ENCODE measurements at regions not wholly inside any gene's neighbourhood (a gene's known extent, or its start where the extent isn't known, plus 50 kb on each side); places are given as distances from the start of the nearest gene placed in this dataset.

- H3K9me3 Mint-ChIP-seq, result peaks cover 3% of the 10 kb centered on the region; the same call in 1 of the 2 replicates
- DNase-seq (ENCODE audit: low spot score), result no peak
- H3K4me1 Mint-ChIP-seq, result peaks cover 4% of the 10 kb centered on the region; the same call in 1 of the 2 replicates
- ATAC-seq, result no peak
- H3K27me3 Mint-ChIP-seq (ENCODE audit: low read depth), result no peaks in the 10 kb centered on the region; the same call in 1 of the 2 replicates
- TF ChIP-seq IRF1 (CRISPR knock-in tag; IDR thresholded peaks at IDR 0.05) (no peak), USF2 (CRISPR knock-in tag; IDR thresholded peaks at IDR 0.05) (peak; percentile 40; the same call in 1 of the 2 replicates), PREB (CRISPR knock-in tag; IDR thresholded peaks at IDR 0.05; ENCODE audit: borderline replicate concordance) (no peak), ZNF219 (CRISPR knock-in tag; IDR thresholded peaks at IDR 0.05; ENCODE audit: borderline replicate concordance) (no peak), CREB1 (CRISPR knock-in tag; IDR thresholded peaks at IDR 0.05) (no peak), TEAD4 (CRISPR knock-in tag; IDR thresholded peaks at IDR 0.05) (no peak)
- TF ChIP-seq, protein P1, sequence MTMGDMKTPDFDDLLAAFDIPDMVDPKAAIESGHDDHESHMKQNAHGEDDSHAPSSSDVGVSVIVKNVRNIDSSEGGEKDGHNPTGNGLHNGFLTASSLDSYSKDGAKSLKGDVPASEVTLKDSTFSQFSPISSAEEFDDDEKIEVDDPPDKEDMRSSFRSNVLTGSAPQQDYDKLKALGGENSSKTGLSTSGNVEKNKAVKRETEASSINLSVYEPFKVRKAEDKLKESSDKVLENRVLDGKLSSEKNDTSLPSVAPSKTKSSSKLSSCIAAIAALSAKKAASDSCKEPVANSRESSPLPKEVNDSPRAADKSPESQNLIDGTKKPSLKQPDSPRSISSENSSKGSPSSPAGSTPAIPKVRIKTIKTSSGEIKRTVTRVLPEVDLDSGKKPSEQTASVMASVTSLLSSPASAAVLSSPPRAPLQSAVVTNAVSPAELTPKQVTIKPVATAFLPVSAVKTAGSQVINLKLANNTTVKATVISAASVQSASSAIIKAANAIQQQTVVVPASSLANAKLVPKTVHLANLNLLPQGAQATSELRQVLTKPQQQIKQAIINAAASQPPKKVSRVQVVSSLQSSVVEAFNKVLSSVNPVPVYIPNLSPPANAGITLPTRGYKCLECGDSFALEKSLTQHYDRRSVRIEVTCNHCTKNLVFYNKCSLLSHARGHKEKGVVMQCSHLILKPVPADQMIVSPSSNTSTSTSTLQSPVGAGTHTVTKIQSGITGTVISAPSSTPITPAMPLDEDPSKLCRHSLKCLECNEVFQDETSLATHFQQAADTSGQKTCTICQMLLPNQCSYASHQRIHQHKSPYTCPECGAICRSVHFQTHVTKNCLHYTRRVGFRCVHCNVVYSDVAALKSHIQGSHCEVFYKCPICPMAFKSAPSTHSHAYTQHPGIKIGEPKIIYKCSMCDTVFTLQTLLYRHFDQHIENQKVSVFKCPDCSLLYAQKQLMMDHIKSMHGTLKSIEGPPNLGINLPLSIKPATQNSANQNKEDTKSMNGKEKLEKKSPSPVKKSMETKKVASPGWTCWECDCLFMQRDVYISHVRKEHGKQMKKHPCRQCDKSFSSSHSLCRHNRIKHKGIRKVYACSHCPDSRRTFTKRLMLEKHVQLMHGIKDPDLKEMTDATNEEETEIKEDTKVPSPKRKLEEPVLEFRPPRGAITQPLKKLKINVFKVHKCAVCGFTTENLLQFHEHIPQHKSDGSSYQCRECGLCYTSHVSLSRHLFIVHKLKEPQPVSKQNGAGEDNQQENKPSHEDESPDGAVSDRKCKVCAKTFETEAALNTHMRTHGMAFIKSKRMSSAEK (CRISPR knock-in tag; IDR thresholded peaks at IDR 0.05; ENCODE audit: borderline replicate concordance), result no peak
- H3K27ac Mint-ChIP-seq, result no peak overlapping the region
- CTCF ChIA-PET, result no interaction called here
- H3K36me3 Mint-ChIP-seq, result no peaks in the 10 kb centered on the region
- POLR2A ChIA-PET, result no interaction called here
- H3K4me3 Mint-ChIP-seq, result no peak overlapping the region
Observed at GRCh38 chr14:71228711-71229110, 321.5 kb downstream of the PCNX1 start.

GRCh38 chr14:71229875-71230274 is 322.6 kb downstream of the PCNX1 start:
- Mint-ChIP-seq H3K36me3 (no peaks in the 10 kb centered on the region), H3K4me1 (peaks cover 4% of the 10 kb centered on the region; the same call in 1 of the 2 replicates), H3K9me3 (peaks cover 3% of the 10 kb centered on the region; the same call in 1 of the 2 replicates), H3K27me3 (ENCODE audit: low read depth) (no peaks in the 10 kb centered on the region; the same call in 1 of the 2 replicates), H3K4me3 (no peak overlapping the region), H3K27ac (no peak overlapping the region)
- DNase-seq (ENCODE audit: low spot score) (no peak), ATAC-seq (no peak)
- POLR2A ChIA-PET, result no interaction called here
- CTCF ChIA-PET, result interaction anchor here (3.5 kb wide), 1 partner anchor 63 kb away, joined by 14 read pairs; no protein-coding TSS in a partner anchor
- TF ChIP-seq NFATC4 (CRISPR knock-in tag; IDR thresholded peaks at IDR 0.05), result no peak
- TF ChIP-seq, protein P2, sequence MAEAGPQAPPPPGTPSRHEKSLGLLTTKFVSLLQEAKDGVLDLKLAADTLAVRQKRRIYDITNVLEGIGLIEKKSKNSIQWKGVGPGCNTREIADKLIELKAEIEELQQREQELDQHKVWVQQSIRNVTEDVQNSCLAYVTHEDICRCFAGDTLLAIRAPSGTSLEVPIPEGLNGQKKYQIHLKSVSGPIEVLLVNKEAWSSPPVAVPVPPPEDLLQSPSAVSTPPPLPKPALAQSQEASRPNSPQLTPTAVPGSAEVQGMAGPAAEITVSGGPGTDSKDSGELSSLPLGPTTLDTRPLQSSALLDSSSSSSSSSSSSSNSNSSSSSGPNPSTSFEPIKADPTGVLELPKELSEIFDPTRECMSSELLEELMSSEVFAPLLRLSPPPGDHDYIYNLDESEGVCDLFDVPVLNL (CRISPR knock-in tag; IDR thresholded peaks at IDR 0.05; ENCODE audit: borderline replicate concordance, low read depth), result no peak
- TF ChIP-seq NR3C1 (CRISPR knock-in tag; conservative IDR thresholded peaks at IDR 0.05; ENCODE audit: low read depth), result no peak
- no peak for TF ChIP-seq FOXJ3 (CRISPR knock-in tag; IDR thresholded peaks at IDR 0.05; ENCODE audit: borderline replicate concordance)
- TF ChIP-seq, protein P1 (CRISPR knock-in tag; IDR thresholded peaks at IDR 0.05; ENCODE audit: borderline replicate concordance), result no peak
- TF ChIP-seq AFF4 (CRISPR knock-in tag; IDR thresholded peaks at IDR 0.05; ENCODE audit: borderline replicate concordance), result no peak
- TF ChIP-seq SP1 (CRISPR knock-in tag; conservative IDR thresholded peaks at IDR 0.05), result no peak
- no peak for TF ChIP-seq ZNF425 (CRISPR knock-in tag; conservative IDR thresholded peaks at IDR 0.05)

All from WTC11 (cell line).